DND-41 (cell line): ENCODE measurements at regions not wholly inside any gene's neighbourhood (a gene's known extent, or its start where the extent isn't known, plus 50 kb on each side); places are given as distances from the start of the nearest gene placed in this dataset.

Source experiments
- ATAC-seq: fragments of 200-7000 bp; cut with Tn5 transposase; 3 replicates; pipeline ENCODE4 v1.9.1; 2021; ENCODE audit warnings: low read depth; ENCODE audit not compliant: insufficient read depth
- DNase-seq: peaks from one replicate; pipeline ENCODE4 v3.0.0-alpha.2; 2020
- H2AFZ ChIP-seq: 2 replicates; pipeline ENCODE4 v1.6.0; 2012; ENCODE audit warnings: low read depth, low read length
- H3K27ac ChIP-seq: 2 replicates; pipeline ENCODE4 v1.5.1; 2012; ENCODE audit warnings: low read length, inconsistent platforms
- H3K27me3 ChIP-seq: fragments of 200-600 bp; sonication (generic); 2 replicates; pipeline ENCODE4 v1.6.0; 2012; ENCODE audit warnings: low read length, mild to moderate bottlenecking, inconsistent platforms; ENCODE audit not compliant: insufficient read depth, poor library complexity
- H3K36me3 ChIP-seq: 2 replicates; pipeline ENCODE4 v1.5.1; 2012; ENCODE audit warnings: low read length, inconsistent platforms; ENCODE audit not compliant: insufficient read depth
- H3K4me1 ChIP-seq: 2 replicates; pipeline ENCODE4 v1.5.1; 2012; ENCODE audit warnings: mild to moderate bottlenecking, low read length; ENCODE audit not compliant: insufficient read depth
- H3K4me2 ChIP-seq: 2 replicates; pipeline ENCODE4 v1.6.0; 2012; ENCODE audit warnings: mild to moderate bottlenecking, moderate library complexity, low read length, inconsistent platforms; ENCODE audit not compliant: insufficient read depth
- H3K4me3 ChIP-seq, 2 experiments: fragments of 200-600 bp in 1 of 2; shearing (Covaris generic) in 1 of 2; 2 replicates each; pipeline ENCODE4 v1.5.1; 2012 to 2016; ENCODE audit warnings: inconsistent platforms in 2 of 2, low read length in 2 of 2, mild to moderate bottlenecking in 2 of 2, low read depth in 1 of 2, moderate library complexity in 1 of 2
- H3K79me2 ChIP-seq: 2 replicates; pipeline ENCODE4 v1.6.0; 2012; ENCODE audit warnings: low read length, inconsistent platforms; ENCODE audit not compliant: insufficient read depth
- H3K9ac ChIP-seq: 2 replicates; pipeline ENCODE4 v1.6.0; 2012; ENCODE audit warnings: low read depth, mild to moderate bottlenecking, inconsistent platforms, low read length, moderate library complexity
- H3K9me3 ChIP-seq: 2 replicates; pipeline ENCODE4 v1.5.1; 2012; ENCODE audit warnings: low read length, moderate library complexity, mild to moderate bottlenecking, inconsistent platforms; ENCODE audit not compliant: insufficient read depth, severe bottlenecking
- H4K20me1 ChIP-seq: 2 replicates; pipeline ENCODE4 v1.6.0; 2012; ENCODE audit warnings: low read length; ENCODE audit not compliant: insufficient read depth
- EZH2 ChIP-seq: IDR thresholded peaks from 3 replicates; pipeline ENCODE4 v1.6.1; 2012; ENCODE audit warnings: borderline replicate concordance, low read depth, mild to moderate bottlenecking, moderate library complexity, low read length, inconsistent platforms; ENCODE audit not compliant: severe bottlenecking
- TF ChIP-seq, protein P1 (sequence below): IDR thresholded peaks from 2 replicates; pipeline ENCODE4 v1.5.1; 2012; ENCODE audit warnings: borderline replicate concordance, low read length, moderate library complexity, mild to moderate bottlenecking; ENCODE audit not compliant: poor library complexity, severe bottlenecking; ENCODE audit errors: extremely low read depth

DNA sequence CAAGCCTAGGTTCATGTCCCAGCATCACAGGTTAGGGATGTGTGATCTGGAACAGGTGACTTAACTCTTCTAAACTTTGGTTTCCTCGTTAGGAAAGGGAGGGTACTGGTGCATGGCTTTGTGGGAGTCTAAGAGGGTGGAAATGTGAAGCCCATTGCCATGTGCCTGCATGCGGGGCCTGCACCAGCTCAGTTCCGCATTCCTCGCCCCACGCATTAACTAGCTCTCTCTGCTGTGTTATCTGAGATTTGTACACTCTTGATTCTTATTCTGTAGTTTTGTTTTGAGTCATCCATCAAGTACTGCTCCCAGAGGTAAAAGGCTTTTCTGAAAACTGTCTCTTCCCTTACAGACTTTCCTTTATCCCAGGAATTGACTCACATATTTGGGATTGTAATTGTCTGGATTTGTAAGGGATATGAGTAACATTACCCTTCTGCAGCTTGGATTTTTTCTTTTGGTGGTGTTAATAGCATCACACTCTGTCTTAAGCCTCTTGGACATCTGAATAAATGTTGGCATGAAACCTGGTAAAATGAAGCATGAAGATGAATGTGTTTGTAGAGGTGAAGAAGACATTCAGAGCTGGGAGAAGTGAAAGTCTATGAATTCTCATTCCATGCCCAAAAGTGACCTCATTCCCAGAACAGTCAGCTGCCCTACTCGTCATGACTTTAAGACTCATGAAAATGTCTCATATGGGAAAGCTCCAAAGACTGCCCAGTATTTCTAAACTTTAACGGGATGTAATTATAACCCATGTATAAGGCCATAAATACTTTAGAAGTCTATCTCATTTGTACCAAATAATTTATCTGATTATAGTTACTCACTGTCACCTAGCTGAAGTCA, 357.3 kb downstream of the FOXA2 start:
- H4K20me1 ChIP-seq, result no peaks in the 10 kb centered on the region
- no peak for DNase-seq
- peaks cover 22% of the 10 kb centered on the region for H3K4me1 ChIP-seq
- TF ChIP-seq, protein P1, sequence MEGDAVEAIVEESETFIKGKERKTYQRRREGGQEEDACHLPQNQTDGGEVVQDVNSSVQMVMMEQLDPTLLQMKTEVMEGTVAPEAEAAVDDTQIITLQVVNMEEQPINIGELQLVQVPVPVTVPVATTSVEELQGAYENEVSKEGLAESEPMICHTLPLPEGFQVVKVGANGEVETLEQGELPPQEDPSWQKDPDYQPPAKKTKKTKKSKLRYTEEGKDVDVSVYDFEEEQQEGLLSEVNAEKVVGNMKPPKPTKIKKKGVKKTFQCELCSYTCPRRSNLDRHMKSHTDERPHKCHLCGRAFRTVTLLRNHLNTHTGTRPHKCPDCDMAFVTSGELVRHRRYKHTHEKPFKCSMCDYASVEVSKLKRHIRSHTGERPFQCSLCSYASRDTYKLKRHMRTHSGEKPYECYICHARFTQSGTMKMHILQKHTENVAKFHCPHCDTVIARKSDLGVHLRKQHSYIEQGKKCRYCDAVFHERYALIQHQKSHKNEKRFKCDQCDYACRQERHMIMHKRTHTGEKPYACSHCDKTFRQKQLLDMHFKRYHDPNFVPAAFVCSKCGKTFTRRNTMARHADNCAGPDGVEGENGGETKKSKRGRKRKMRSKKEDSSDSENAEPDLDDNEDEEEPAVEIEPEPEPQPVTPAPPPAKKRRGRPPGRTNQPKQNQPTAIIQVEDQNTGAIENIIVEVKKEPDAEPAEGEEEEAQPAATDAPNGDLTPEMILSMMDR, result no peak
- TF ChIP-seq EZH2, result no peak
- H3K4me2 ChIP-seq, result no peak overlapping the region
- ATAC-seq, result no peak
- H3K9me3 ChIP-seq, result no peaks in the 10 kb centered on the region
- H3K36me3 ChIP-seq, result no peaks in the 10 kb centered on the region
- no peak overlapping the region for H2AFZ ChIP-seq
- H3K9ac ChIP-seq, result no peak overlapping the region
- H3K79me2 ChIP-seq, result no peaks in the 10 kb centered on the region
- H3K4me3 ChIP-seq, result no peak overlapping the region
- no peak overlapping the region for H3K27ac ChIP-seq
- no peaks in the 10 kb centered on the region for H3K27me3 ChIP-seq

DNA sequence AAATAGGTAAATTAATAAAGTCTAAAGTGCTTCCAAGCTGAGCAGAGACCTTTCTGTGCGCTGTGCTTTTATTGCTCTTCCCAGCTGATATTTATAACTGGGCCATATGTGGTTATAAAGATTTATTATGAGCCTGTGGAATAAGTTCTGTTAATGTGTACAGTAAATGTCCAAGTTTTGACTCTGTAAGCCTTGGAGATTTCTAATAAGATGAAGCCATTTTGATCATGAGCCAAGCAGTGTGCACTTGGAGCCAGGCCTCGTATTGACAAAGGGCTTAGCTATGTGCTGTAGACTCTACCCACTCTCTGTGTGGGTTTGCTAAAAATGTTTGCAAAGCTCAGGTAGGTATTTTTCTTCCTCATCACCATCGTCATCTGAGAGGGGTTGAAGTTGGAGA, 361.1 kb downstream of the FOXA2 start:
- Histone ChIP-seq H3K27me3 (no peaks in the 10 kb centered on the region), H3K4me3 (no peak overlapping the region), H4K20me1 (no peaks in the 10 kb centered on the region), H3K9ac (no peak overlapping the region), H3K9me3 (no peaks in the 10 kb centered on the region), H3K27ac (no peak overlapping the region), H3K36me3 (no peaks in the 10 kb centered on the region), H2AFZ (no peak overlapping the region), H3K79me2 (no peaks in the 10 kb centered on the region), H3K4me2 (no peak overlapping the region), H3K4me1 (0 out of 2 replicates have a peak, but pooled peaks cover 5% of the 10 kb centered on the region)
- TF ChIP-seq, protein P1, result no peak
- TF ChIP-seq EZH2, result no peak
- ATAC-seq (no peak), DNase-seq (no peak)

DNA sequence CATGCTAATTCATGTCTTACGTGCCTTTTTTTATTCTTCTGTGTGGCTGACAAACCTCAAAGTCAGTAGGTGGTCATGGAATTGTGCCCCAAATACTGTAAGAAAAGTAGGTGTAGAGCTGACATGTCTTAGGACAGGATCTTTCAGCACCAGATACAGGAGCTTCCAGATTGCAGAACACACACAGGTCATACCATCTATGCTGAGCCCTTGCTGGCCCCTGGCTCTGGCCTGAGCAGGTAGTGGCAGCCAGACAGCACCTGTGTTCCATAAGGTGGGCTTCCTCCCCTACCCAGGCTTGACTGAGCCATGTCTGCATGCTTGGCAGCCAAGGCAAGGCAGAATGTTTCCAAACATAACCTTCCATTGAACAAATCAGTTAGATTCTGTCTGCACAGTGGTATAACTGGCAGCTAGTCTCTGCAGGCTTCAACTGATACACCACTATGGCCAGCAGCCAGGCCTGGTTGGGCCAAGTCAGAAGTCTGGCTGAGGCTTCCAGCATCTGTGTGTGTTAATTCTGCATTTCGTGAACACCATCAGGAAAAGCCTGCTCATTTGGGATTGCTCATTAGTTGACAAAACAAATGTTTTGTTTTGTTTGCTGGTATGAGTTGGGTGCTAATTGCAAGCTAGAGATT, 366.5 kb downstream of the FOXA2 start:
- ATAC-seq, result no peak

More for the DNA sequence above, 366.5 kb downstream of the FOXA2 start:
- Histone ChIP-seq H3K36me3 (no peaks in the 10 kb centered on the region), H3K9ac (no peak overlapping the region), H3K4me1 (0 out of 2 replicates have a peak, but pooled peaks cover 4% of the 10 kb centered on the region), H3K4me2 (no peak overlapping the region), H2AFZ (no peak overlapping the region), H3K79me2 (no peaks in the 10 kb centered on the region), H4K20me1 (no peaks in the 10 kb centered on the region), H3K9me3 (no peaks in the 10 kb centered on the region), H3K27ac (no peak overlapping the region), H3K4me3 (no peak overlapping the region), H3K27me3 (peaks cover 12% of the 10 kb centered on the region)
- DNase-seq, result no peak
- TF ChIP-seq, protein P1, result no peak
- no peak for TF ChIP-seq EZH2
